ENCODE measurements at regions not wholly inside any gene's neighbourhood (a gene's known extent, or its start where the extent isn't known, plus 50 kb on each side); places are given as distances from the start of the nearest gene placed in this dataset.

DNA sequence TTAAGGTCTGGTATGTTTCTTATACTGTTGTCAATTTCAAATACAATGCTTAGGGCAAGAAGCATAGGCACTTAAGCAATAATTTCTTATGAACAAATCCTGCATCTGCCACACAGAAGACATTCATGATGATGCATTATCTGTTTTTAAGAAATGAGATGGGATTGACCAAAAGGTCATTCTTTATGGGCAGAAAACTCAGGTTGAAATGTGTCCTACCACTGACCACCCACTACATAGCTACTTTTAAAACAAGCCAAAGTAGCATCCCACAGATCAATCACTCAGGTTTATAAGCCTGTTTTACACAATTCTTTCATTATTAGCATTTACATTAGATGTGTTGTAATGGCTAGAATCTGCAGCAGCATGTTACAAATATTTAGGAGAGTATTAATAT is 617.8 kb downstream of the PCDH7 start:
- H3K4me3 ChIP-seq (ENCODE audit: low read depth, low read length), result no peak overlapping the region
- no peak for DNase-seq (ENCODE audit: low read depth)
- TF ChIP-seq CTCF (IDR thresholded peaks at IDR 0.05; ENCODE audit: control insufficient read depth, extremely low read depth, insufficient read depth), result no peak

DNA sequence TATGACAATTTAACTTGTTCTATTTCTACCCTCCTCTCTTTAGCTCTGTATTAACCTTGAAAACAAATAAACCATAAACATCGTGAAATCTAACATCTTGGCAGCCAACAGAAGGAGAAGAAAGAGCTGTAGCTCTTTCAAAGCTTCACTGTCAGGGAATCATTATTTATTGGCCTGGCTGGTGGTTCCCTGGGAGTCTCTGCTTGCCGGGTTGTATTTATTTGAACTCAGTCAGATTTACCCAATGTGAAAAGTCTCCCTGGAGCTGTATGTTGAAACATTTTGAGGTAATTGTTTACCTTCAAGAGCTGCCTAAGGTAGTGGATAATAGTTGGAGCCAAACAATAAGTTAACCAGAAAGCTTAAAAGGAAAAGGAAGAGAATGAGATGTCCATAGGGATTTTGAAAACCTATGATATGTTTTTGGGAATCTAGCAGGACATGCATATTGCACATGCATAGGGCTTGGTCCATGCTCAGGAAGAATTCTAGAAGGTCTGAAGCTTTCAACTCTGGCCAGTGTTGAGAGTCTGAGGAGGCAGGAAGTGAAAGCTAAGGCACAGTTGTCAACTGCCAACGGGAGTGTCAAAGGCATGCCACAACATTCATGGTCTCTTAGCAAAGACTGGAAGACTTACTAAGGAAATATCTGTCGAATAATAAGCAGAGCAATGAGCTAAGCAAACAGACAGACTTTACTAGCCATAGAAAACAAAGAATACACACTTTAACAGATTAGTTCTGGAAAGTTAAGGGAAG is 621.6 kb downstream of the PCDH7 start:
- peak; percentile 18 for DNase-seq (ENCODE audit: low read depth)
- H3K4me3 ChIP-seq (ENCODE audit: low read depth, low read length), result no peak overlapping the region
- no peak for TF ChIP-seq CTCF (IDR thresholded peaks at IDR 0.05; ENCODE audit: control insufficient read depth, extremely low read depth, insufficient read depth)

GRCh38 chr4:31343061-31343460 is 622.9 kb downstream of the PCDH7 start:
- no peak overlapping the region for H3K4me3 ChIP-seq (ENCODE audit: low read depth, low read length)
- TF ChIP-seq CTCF (IDR thresholded peaks at IDR 0.05; ENCODE audit: control insufficient read depth, extremely low read depth, insufficient read depth), result no peak
- DNase-seq (ENCODE audit: low read depth), result no peak

DNA sequence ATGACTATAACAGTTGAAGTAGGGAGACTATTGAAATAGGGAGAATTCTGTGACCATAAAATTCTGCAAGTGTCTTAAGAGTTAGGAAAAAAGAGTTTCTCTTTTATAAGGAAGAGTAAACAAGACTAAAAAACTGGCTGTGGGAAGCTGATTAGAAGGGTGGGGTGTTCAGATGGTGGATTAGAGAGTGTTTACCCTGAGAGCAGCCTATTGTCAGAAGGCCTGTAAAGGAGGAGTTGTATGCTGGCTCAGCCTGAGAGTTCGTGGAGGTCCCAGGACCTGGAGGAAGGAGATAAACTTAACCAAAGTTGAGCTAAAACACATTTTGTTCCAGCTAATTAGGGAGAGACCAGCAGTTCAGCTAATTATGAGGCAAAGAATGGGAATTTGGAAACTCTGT is 629.7 kb downstream of the PCDH7 start:
- no peak overlapping the region for H3K4me3 ChIP-seq (ENCODE audit: low read depth, low read length)
- TF ChIP-seq CTCF (IDR thresholded peaks at IDR 0.05; ENCODE audit: control insufficient read depth, extremely low read depth, insufficient read depth), result no peak
- no peak for DNase-seq (ENCODE audit: low read depth)

- no peak for TF ChIP-seq CTCF (IDR thresholded peaks at IDR 0.05; ENCODE audit: control insufficient read depth, extremely low read depth, insufficient read depth)
- DNase-seq (ENCODE audit: low read depth), result no peak
These were observed 631.5 kb downstream of the PCDH7 start for GRCh38 chr4:31351695-31352094.

DNA sequence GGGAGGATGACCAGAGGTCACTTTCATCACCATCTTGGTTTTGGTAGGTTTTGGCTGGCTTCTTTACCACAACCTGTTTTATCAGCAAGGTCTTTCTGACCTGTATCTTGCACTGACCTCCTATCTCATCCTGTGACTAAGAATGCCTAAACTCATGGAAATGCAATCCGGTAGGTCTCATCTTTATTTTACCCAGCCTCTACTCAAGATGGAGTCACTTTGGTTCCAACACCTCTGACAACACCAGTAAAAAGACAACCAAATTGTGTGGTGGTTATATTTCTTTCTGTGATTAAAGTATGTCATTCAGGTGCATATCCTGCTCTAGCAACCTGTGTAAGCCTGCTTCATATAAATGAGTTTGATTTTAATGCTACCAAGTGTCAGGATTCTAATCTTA is 636.7 kb downstream of the PCDH7 start:
- H3K4me3 ChIP-seq (ENCODE audit: low read depth, low read length), result no peak overlapping the region
- no peak for TF ChIP-seq CTCF (IDR thresholded peaks at IDR 0.05; ENCODE audit: control insufficient read depth, extremely low read depth, insufficient read depth)
- no peak for DNase-seq (ENCODE audit: low read depth)

More at GRCh38 chr4:31351695-31352094, 631.5 kb downstream of the PCDH7 start:
- H3K4me3 ChIP-seq (ENCODE audit: low read depth, low read length), result no peak overlapping the region

DNA sequence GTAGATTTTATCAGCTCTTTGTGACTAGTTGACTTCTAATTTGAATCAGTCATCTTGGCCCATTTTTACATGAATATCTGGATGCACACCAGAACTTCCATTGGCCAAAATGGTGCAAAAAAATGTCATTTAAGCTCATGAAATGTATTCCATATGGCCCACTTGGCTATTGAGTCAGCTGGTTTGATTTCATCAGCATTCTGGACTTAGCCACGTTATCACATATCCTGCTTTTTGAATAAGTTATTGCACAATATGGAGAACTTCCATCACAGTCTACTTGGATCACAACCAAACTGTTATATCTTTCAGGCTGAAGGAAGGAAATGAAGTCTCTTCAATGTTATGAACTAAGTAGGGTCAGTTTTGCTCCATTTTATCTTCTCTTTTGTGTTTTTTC is 640.6 kb downstream of the PCDH7 start:
- no peak for DNase-seq (ENCODE audit: low read depth)
- TF ChIP-seq CTCF (IDR thresholded peaks at IDR 0.05; ENCODE audit: control insufficient read depth, extremely low read depth, insufficient read depth), result no peak
- H3K4me3 ChIP-seq (ENCODE audit: low read depth, low read length), result no peak overlapping the region

Measured in LNCaP clone FGC (cell line).